CD14-positive monocyte (primary cell): ENCODE measurements at regions not wholly inside any gene's neighbourhood (a gene's known extent, or its start where the extent isn't known, plus 50 kb on each side); places are given as distances from the start of the nearest gene placed in this dataset.

Experiments
- DNase-seq, 3 donors: peaks; one replicate each; pipeline ENCODE4 v3.0.0-alpha.2; 2011 to 2022
- H2AFZ ChIP-seq: 2 replicates; pipeline ENCODE4 v1.6.0; 2012; ENCODE audit warnings: mild to moderate bottlenecking, low read depth, low read length, inconsistent platforms; ENCODE audit not compliant: insufficient read depth, poor library complexity, severe bottlenecking
- H3K27ac ChIP-seq, 2 donors: 1 replicate in 1 of 2; 2 replicates in 1 of 2; pipeline ENCODE4 v1.5.1; 2012 to 2013; ENCODE audit warnings: low read length in 2 of 2, control low read depth in 1 of 2, inconsistent platforms in 1 of 2, low read depth in 1 of 2, mild to moderate bottlenecking in 1 of 2
- H3K27me3 ChIP-seq, 2 donors: one replicate each; pipeline versions ENCODE4 v1.6.0 to v1.6.1; 2011 to 2013; ENCODE audit warnings: low read length in 2 of 2; ENCODE audit not compliant: control insufficient read depth in 2 of 2, insufficient read depth in 2 of 2
- H3K36me3 ChIP-seq, 2 donors: replicated peaks in 1 of 2; 1 replicate in 1 of 2; 2 replicates in 1 of 2; pipeline versions ENCODE4 v1.5.1 to v1.6.1; 2012 to 2013; ENCODE audit warnings: low read length in 2 of 2, control low read depth in 1 of 2, inconsistent platforms in 1 of 2, mild to moderate bottlenecking in 1 of 2; ENCODE audit not compliant: insufficient read depth in 2 of 2, control insufficient read depth in 1 of 2
- H3K4me1 ChIP-seq, 2 donors: 1 replicate in 1 of 2; 2 replicates in 1 of 2; pipeline versions ENCODE4 v1.5.1 to v1.6.1; 2012 to 2013; ENCODE audit warnings: low read length in 2 of 2, control low read depth in 1 of 2, inconsistent platforms in 1 of 2, mild to moderate bottlenecking in 1 of 2, moderate library complexity in 1 of 2; ENCODE audit not compliant: insufficient read depth in 2 of 2, control insufficient read depth in 1 of 2
- H3K4me2 ChIP-seq: replicated peaks from 2 replicates; pipeline ENCODE3; 2012; ENCODE audit warnings: low read length, moderate library complexity, mild to moderate bottlenecking; ENCODE audit not compliant: poor library complexity, severe bottlenecking; ENCODE audit errors: extremely low read depth
- H3K4me3 ChIP-seq, 3 experiments: fragments of 200-600 bp in 1 of 3; sonication (generic) in 1 of 3; replicated peaks in 1 of 3; 1 replicate in 2 of 3; 2 replicates in 1 of 3; pipeline ENCODE4 v1.5.1; 2011 to 2013; ENCODE audit warnings: low read length in 3 of 3, mild to moderate bottlenecking in 3 of 3, control low read depth in 2 of 3, low read depth in 2 of 3, inconsistent platforms in 1 of 3, moderate library complexity in 1 of 3
- H3K79me2 ChIP-seq: 2 replicates; pipeline ENCODE4 v1.6.0; 2012; ENCODE audit warnings: mild to moderate bottlenecking, control low read depth, inconsistent platforms, low read length, moderate library complexity; ENCODE audit not compliant: insufficient read depth
- H3K9ac ChIP-seq: 2 replicates; pipeline ENCODE4 v1.6.0; 2017; ENCODE audit warnings: low read length, mild to moderate bottlenecking; ENCODE audit not compliant: insufficient read depth, poor library complexity, severe bottlenecking
- H3K9me3 ChIP-seq, 2 donors: replicated peaks in 1 of 2; 1 replicate in 1 of 2; 2 replicates in 1 of 2; pipeline versions ENCODE4 v1.5.1 to v1.6.1; 2012 to 2013; ENCODE audit warnings: low read length in 2 of 2, control low read depth in 1 of 2; ENCODE audit not compliant: control insufficient read depth in 1 of 2, insufficient read depth in 1 of 2
- H4K20me1 ChIP-seq: 2 replicates; pipeline ENCODE4 v1.6.0; 2012; ENCODE audit warnings: mild to moderate bottlenecking, low read length, control low read depth, moderate library complexity; ENCODE audit not compliant: insufficient read depth
- H3K27ac Mint-ChIP-seq, 7 donors: one replicate each; pipeline ENCODE4 v1.8.0; 2020; ENCODE audit warnings: mild to moderate bottlenecking in 7 of 7, mixed read lengths in 7 of 7, moderate library complexity in 6 of 7, inconsistent platforms in 2 of 7
- H3K27me3 Mint-ChIP-seq, 3 donors: one replicate each; pipeline ENCODE4 v1.8.0; 2021 to 2022; ENCODE audit warnings: low read depth in 3 of 3, mild to moderate bottlenecking in 3 of 3, mixed read lengths in 3 of 3, moderate library complexity in 3 of 3, inconsistent platforms in 1 of 3
- H3K36me3 Mint-ChIP-seq, 2 donors: one replicate each; pipeline ENCODE4 v1.8.0; 2020; ENCODE audit warnings: mixed read lengths in 2 of 2, inconsistent platforms in 1 of 2, mild to moderate bottlenecking in 1 of 2
- H3K4me1 Mint-ChIP-seq: one replicate; pipeline ENCODE4 v1.8.0; 2020; ENCODE audit warnings: mild to moderate bottlenecking, mixed read lengths
- H3K4me3 Mint-ChIP-seq, 2 donors: one replicate each; pipeline ENCODE4 v1.8.0; 2020; ENCODE audit warnings: mild to moderate bottlenecking in 2 of 2, mixed read lengths in 2 of 2, moderate library complexity in 1 of 2
- H3K9me3 Mint-ChIP-seq, 7 donors: one replicate each; pipeline ENCODE4 v1.8.0; 2020 to 2022; ENCODE audit warnings: mixed read lengths in 7 of 7, mild to moderate bottlenecking in 6 of 7, moderate library complexity in 6 of 7, inconsistent platforms in 2 of 7
- CTCF ChIP-seq: fragments of 200-600 bp; IDR thresholded peaks from one replicate; pipeline ENCODE4 v1.8.0; 2022; ENCODE audit warnings: antibody characterized with exemption, mild to moderate bottlenecking
- WGBS: methylation state at CpG from one replicate; pipeline ENCODE4 v1.1.5; 2013; ENCODE audit warnings: missing lambda C conversion rate; ENCODE audit not compliant: insufficient coverage; 5-methylcytosine and 5-hydroxymethylcytosine counted together
- intact Hi-C, 2 donors: fragments of 100-400 bp; cut with micrococcal nuclease; formaldehyde crosslinking; loops; one replicate each; pipeline versions ENCODE4 v1.15.0 to v1.15.1; 2023

GRCh38 chr4:156710365-156711192, 261.0 kb downstream of the PDGFC start:
- Histone ChIP-seq H3K4me3 (no peak overlapping the region), H3K9me3 (no peaks in the 10 kb centered on the region), H3K27me3 (no peaks in the 10 kb centered on the region), H4K20me1 (no peaks in the 10 kb centered on the region), H3K79me2 (no peaks in the 10 kb centered on the region), H2AFZ (no peak overlapping the region), H3K27ac (no peak overlapping the region), H3K9ac (no peak overlapping the region), H3K4me1 (no peaks in the 10 kb centered on the region), H3K36me3 (no peaks in the 10 kb centered on the region), H3K4me2 (no peak overlapping the region)
- TF ChIP-seq CTCF: no peak
- Mint-ChIP-seq H3K36me3 (no peaks in the 10 kb centered on the region), H3K27me3 (no peaks in the 10 kb centered on the region), H3K27ac (no peak overlapping the region), H3K4me3 (no peak overlapping the region), H3K9me3 (peaks cover 0 to 2% (median 0%) of the 10 kb centered on the region in 7 donors), H3K4me1 (no peaks in the 10 kb centered on the region)
- 95% methylated on average over 2 of the region's 4 CpGs for WGBS
- intact Hi-C loops: no loop called here
- DNase-seq: no peak

- H3K27ac Mint-ChIP-seq: no peak overlapping the region
- H4K20me1 ChIP-seq: no peaks in the 10 kb centered on the region
- H3K27ac ChIP-seq: no peak overlapping the region
- H3K36me3 ChIP-seq: no peaks in the 10 kb centered on the region
- no peak overlapping the region for H3K4me3 Mint-ChIP-seq
- WGBS: no CpG with 5 or more reads among the region's 1 CpG
- H3K9ac ChIP-seq: no peak overlapping the region
- intact Hi-C loops: no loop called here
- H3K9me3 Mint-ChIP-seq: peaks cover 0 to 2% (median 0%) of the 10 kb centered on the region in 7 donors
- no peaks in the 10 kb centered on the region for H3K4me1 ChIP-seq
- no peak overlapping the region for H2AFZ ChIP-seq
- no peaks in the 10 kb centered on the region for H3K27me3 Mint-ChIP-seq
- DNase-seq: no peak
- no peaks in the 10 kb centered on the region for H3K27me3 ChIP-seq
- H3K4me3 ChIP-seq: no peak overlapping the region
- no peak overlapping the region for H3K4me2 ChIP-seq
- H3K36me3 Mint-ChIP-seq: no peaks in the 10 kb centered on the region
- no peaks in the 10 kb centered on the region for H3K4me1 Mint-ChIP-seq
- TF ChIP-seq CTCF: no peak
- no peaks in the 10 kb centered on the region for H3K79me2 ChIP-seq
- H3K9me3 ChIP-seq: no peaks in the 10 kb centered on the region
Measured at GRCh38 chr4:156705311-156705710, 266.3 kb downstream of the PDGFC start.
